Left colon (tissue), 2 donors: ENCODE measurements at regions not wholly inside any gene's neighbourhood (a gene's known extent, or its start where the extent isn't known, plus 50 kb on each side); places are given as distances from the start of the nearest gene placed in this dataset.

Experiments used
- ATAC-seq: fragments of 200-7000 bp; cut with Tn5 transposase; one replicate; pipeline ENCODE4 v1.9.1; 2020; ENCODE audit warnings: mild to moderate bottlenecking, moderate library complexity
- DNase-seq, 2 donors: peaks; one replicate each; pipeline ENCODE4 v3.0.0-alpha.2; 2020
- intact Hi-C, 2 donors: fragments of 100-400 bp; cut with DNase I in 1 of 2; cut with micrococcal nuclease in 1 of 2; formaldehyde crosslinking; loops; one replicate each; pipeline versions ENCODE4 v1.11.2 to v1.14.0; 2022; cut with DNase I, micrococcal nuclease
- donor health status: DM: no; HTN: no; CAD: no.
- donor health status: DM: yes; HTN: yes; CAD: no.

GRCh38 chr13:47241446-47241845 lies 344.6 kb upstream of the HTR2A start:
- DNase-seq: no peak
- intact Hi-C loops: no loop called here
- ATAC-seq: no peak

GRCh38 chr13:47239025-47239424 lies 342.2 kb upstream of the HTR2A start:
- no peak for ATAC-seq
- DNase-seq: no peak
- intact Hi-C loops: no loop called here

GRCh38 chr13:47237571-47237970 lies 340.7 kb upstream of the HTR2A start:
- ATAC-seq (no peak), DNase-seq (no peak)
- intact Hi-C loops: no loop called here

- no peak for ATAC-seq
- no peak for DNase-seq
- intact Hi-C loops: no loop called here
These were observed 336.9 kb upstream of the HTR2A start for GRCh38 chr13:47233734-47234133.

DNA sequence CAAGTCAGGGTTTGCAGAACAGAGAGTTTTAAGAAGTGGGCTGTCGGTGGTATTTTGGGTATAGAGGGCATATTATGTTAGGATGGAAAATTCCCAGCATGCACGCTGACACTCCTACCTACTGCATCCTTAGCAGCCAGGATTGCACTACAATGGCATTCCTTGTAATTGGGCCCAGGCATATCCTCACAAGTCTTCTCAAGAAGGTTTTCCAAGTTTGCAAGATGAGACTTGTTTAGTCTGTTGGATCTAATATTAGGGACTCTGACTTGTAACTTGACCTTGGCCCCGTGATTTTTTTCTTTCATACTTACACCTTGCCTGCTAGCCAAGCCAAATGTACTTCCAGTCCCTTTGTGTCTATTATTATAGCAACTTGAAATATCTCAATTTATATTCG lies 335.7 kb upstream of the HTR2A start:
- no peak for ATAC-seq
- intact Hi-C loops: no loop called here
- no peak for DNase-seq

DNA sequence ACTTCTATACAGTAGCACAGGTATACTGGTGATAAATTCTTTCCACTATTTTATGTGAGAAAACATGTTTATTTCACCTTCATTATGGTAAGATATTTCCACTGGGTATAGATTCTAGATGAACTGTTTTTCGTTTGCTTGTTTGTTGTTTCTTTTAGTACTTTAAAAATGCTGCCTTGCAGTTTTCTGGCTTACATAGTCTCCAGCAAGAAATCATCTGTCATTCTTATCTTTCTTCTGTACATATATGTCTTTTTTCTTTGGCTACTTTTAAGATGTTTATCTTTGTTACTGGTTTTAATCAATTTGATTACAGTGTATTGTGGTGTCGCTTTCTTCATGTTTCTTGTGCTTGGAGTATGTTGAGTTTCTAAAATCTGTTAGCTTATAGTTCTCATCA lies 333.3 kb upstream of the HTR2A start:
- DNase-seq (no peak), ATAC-seq (no peak)
- intact Hi-C loops: no loop called here

GRCh38 chr13:47226516-47226915 lies 329.7 kb upstream of the HTR2A start:
- DNase-seq: no peak
- intact Hi-C loops: no loop called here
- ATAC-seq: no peak

- ATAC-seq (no peak), DNase-seq (no peak)
- intact Hi-C loops: no loop called here
These were observed 323.7 kb upstream of the HTR2A start for GRCh38 chr13:47220453-47221140.

DNA sequence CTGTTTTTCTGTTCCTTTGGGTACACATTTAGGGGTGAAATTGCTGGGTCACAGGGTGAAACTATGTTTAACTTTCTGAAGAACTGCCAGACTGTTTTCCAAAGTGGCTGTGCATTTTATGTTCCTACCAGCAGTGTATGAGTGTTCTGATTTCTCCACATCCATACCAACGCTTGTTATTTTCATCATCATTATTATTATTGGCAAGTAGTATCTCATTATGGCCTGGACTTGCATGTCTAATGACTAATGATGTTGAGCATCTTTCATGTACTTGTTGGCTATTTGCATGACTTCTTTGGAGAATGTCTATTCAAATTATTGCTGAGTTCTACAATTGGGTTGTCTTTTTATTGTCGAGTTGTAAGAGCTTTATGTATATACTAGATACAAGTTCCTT lies 321.8 kb upstream of the HTR2A start:
- ATAC-seq (no peak), DNase-seq (no peak)

DNA sequence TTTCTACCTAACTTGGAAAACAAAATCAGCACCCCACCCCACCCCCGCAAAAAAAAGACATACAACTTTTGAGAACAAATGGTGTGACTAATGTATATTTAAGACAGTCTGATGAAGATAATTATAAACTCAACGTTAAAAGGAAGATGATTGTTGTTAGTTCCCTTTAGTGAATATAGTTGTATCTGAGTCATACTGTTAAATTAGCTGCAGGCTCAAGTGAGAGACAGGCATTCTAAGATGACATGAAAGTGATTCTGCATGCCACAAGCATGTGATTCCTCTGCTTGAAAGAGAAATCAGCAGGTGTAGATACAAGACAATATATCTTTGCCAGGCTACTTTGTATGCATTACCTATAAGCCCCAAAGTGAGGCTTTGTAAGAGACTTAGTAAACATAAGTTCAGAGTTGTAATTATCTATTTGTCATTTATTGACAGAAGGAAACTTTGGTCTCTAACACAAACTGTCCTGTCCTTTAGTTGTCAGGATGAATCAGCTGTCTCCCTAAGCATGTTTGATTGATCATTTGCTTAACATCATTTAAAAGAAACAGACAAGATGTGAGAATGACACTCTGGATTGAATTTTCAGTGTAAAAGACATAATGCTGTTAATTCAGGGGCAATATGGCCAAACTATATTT lies 319.4 kb upstream of the HTR2A start:
- intact Hi-C loops: no loop called here
- ATAC-seq (no peak), DNase-seq (no peak)

More for the DNA sequence above, 321.8 kb upstream of the HTR2A start:
- intact Hi-C loops: no loop called here

DNA sequence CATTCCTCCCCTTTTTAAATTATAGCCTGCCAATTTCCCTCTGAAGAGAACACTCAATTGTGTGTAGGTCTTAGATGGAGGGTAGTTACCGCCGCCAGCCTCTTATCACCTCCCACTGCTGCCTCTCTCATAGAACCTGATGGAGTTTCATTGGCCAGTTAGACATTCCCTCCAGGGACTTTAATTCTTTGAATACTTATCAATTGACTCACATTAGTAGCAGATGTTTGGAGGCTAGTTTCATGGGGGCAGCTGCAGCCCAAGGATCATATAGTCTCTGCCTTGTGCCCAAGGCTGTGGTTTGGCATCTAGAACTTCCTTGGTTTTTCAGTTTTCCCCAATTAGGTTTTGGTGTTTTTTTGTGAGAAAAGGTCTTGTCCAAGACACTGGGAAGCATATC lies 318.9 kb upstream of the HTR2A start:
- DNase-seq (no peak), ATAC-seq (no peak)
- intact Hi-C loops: no loop called here

DNA sequence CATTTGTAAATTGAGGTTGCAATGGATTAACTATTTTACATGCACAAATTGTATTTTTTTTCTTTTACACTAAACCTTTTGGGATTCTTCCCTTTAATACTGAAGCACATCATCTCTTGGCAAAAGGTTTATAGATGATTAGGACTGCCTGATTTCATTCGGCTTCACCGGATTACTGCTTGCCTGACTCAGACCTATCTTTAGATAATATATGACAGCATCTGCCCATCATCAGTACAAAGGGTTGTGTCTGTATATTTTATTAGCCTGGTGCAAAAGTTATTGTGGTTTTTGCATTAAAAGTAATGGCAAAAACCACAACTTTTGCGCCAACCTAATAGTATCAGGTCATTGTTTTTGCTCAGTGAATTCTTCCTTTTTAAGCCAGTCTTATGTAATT lies 316.2 kb upstream of the HTR2A start:
- intact Hi-C loops: no loop called here
- DNase-seq: no peak
- ATAC-seq: no peak

DNA sequence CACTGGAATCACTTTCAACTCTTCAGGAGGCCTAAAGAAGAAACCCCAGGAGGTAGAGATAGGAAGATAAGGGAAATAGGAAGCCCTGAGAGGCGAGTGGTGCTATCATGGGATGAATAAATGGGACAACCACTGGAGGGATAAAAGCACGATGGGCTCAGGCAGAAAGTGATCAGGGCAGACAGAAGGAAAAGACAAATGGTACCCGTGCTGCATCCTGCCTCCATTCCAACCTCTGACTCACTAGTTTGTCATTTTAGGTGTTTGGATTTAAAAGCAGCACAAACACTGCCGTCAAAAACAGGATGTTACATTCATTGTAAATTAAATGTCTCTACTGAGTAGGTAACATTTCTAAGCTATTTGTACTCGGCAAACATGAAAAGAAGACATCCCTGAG lies 314.3 kb upstream of the HTR2A start:
- DNase-seq (no peak), ATAC-seq (no peak)
- intact Hi-C loops: no loop called here

DNA sequence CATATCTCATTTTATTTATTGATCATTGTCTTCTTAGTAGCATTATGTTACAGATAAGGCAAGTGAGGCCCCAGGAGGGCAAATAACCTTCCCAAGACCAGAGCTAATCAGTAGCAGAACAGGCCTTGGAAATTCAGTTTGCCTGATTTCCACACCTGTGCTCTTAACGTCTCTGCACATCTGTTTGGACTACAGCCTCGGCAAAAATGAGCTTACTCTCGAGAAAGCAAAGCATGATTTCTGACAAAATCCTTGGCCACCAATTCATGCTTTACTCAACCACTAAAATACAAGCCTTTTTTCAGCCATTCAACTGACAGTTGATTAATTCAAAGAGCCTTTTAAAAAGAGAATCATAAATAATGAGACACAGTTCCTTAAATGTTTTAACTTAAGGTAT lies 309.3 kb upstream of the HTR2A start:
- intact Hi-C loops: no loop called here
- ATAC-seq (no peak), DNase-seq (no peak)

DNA sequence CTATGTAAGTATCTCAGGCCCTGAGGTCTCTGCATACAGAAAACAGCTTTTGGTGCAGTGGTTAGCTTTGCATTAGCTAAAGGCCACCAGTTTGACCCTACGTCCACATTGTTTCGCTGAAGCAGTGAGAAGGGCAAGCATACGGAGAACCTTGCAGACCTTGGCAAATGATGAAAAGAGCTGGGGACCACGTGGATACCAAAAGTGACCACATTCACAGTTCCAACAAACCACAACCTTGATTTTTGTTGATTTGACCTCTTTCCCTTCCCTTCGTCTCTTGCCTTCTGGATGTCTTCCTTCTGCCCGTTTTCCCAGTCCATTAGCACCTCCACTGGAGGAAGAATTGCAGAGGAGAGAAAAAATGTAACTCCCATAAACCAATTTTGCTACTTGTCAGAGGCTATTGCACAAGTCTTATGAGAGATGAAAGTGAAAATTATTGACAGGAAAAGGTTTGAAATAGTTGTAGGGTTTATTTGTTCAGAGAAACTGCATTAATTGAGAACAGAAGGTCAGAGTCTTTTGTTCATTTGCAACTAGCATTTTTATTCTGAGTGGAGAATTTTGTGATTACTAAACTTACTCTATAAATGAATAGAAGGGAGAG lies 293.9 kb upstream of the HTR2A start:
- intact Hi-C loops: no loop called here
- ATAC-seq (no peak), DNase-seq (no peak)

GRCh38 chr13:47188802-47189201 lies 291.9 kb upstream of the HTR2A start:
- intact Hi-C loops: no loop called here
- DNase-seq (no peak), ATAC-seq (no peak)

DNA sequence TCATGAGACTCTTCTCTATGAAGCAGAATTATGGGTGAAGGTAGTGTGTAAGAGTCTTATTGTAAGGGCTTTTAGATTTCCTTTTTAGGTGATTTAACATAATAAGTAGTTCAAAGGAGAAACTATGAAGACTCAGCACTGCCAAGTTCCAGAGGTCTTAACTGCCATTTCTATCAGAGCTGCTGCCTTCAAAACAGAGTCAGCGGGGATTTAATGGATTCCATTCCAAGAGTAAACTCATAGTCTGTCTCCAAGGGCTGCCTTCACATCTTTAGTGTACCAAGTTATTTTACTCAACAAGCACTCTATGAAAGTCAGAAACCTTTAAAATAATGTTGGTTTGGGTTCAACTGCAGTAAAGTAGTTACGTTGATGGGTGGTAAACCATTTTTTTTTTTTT lies 289.6 kb upstream of the HTR2A start:
- DNase-seq: no peak
- ATAC-seq: no peak
- intact Hi-C loops: no loop called here

DNA sequence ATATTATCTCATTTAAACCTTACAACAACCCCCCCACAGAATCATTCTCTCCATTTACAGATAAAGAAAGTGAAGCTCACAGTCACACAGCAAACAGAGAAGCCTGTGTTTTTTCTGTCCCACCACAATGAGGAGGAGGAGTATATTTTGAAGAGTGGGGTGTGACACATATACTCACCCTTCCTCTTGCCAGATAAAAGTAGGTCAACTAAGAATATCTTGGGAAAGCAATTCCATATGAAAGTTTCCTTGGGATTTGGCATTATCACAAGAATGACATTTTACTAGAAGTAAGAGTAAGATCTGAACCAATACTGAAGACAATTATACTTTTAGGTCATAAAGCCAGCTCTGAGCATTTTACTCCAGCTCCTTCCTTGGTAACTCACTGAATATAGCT lies 287.5 kb upstream of the HTR2A start:
- DNase-seq (no peak), ATAC-seq (no peak)
- intact Hi-C loops: no loop called here

- intact Hi-C loops: no loop called here
- ATAC-seq (no peak), DNase-seq (no peak)
These were observed 282.5 kb upstream of the HTR2A start for GRCh38 chr13:47179321-47179720.

GRCh38 chr13:47178090-47178950 lies 281.5 kb upstream of the HTR2A start:
- intact Hi-C loops: no loop called here
- no peak for ATAC-seq
- DNase-seq: no peak
